H7 (cell line): ENCODE measurements at regions not wholly inside any gene's neighbourhood (a gene's known extent, or its start where the extent isn't known, plus 50 kb on each side); places are given as distances from the start of the nearest gene placed in this dataset.

Source experiments
- DNase-seq: peaks from one replicate; pipeline ENCODE4 v3.0.0; 2012
- H3K27me3 ChIP-seq: 2 replicates; pipeline ENCODE4 v1.6.0; 2011; ENCODE audit warnings: mild to moderate bottlenecking, low read length; ENCODE audit not compliant: control insufficient read depth, insufficient read depth
- H3K36me3 ChIP-seq: replicated peaks from 2 replicates; pipeline ENCODE4 v1.5.1; 2011; ENCODE audit warnings: low read length; ENCODE audit not compliant: control insufficient read depth, insufficient read depth
- H3K4me3 ChIP-seq: 2 replicates; pipeline ENCODE4 v1.5.1; 2011; ENCODE audit warnings: low read depth, mild to moderate bottlenecking, control low read depth, low read length, moderate library complexity; ENCODE audit not compliant: insufficient read depth

DNA sequence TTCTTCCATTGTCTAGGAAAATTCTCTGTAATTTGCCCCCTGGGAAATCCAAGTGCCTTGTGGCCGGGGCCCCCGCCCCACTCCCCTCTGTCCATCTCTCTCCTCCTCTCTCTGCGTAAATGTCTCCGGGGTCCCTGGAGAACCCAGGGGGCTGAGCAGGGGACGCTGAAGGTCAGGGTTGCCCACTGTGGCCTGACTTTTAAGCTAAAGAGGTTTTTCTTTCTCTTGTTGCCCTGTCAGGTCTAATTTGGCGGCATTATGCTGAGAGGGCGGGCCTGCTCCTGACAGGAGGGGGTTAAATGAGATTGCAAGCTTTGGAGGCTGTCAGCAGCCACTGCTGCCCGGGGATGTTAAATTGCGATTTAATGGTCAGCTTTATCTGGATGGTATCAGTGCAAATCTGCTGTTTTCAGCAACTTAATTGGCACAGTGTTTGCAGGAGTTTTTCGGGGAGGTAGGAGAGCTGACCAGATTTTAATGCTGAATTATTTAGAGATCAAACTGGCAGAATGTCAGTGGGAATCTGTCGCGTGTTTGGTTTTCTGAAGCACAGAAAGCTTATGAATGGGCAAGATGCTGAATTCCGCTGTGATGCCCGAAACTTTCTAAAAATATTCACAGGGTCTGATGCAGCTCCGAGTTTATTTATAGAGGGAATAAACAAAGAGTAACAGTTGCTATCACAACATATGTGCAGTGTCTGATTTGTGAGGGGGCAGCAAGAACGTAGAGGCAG lies 93.2 kb upstream of the SOX1 start:
- no peak overlapping the region for H3K4me3 ChIP-seq
- peak; percentile 74 for DNase-seq
- no peaks in the 10 kb centered on the region for H3K36me3 ChIP-seq
- no peaks in the 10 kb centered on the region for H3K27me3 ChIP-seq

DNA sequence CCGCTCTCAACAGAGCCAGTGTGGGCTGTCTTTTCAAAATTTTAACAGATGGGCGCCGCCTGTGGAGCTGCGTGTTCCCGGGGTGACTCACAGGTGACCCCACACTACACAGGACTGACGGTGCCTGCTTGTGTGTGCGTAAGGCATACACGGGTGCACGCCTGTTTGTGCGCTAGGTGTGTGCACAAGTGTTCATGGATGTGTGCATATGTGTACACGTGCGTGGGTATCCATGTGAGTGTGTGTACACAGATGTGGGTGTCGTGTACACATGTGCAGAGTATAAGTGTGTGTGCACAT lies 92.7 kb upstream of the SOX1 start:
- H3K36me3 ChIP-seq = no peaks in the 10 kb centered on the region
- no peak for DNase-seq
- no peak overlapping the region for H3K4me3 ChIP-seq
- H3K27me3 ChIP-seq = no peaks in the 10 kb centered on the region

DNA sequence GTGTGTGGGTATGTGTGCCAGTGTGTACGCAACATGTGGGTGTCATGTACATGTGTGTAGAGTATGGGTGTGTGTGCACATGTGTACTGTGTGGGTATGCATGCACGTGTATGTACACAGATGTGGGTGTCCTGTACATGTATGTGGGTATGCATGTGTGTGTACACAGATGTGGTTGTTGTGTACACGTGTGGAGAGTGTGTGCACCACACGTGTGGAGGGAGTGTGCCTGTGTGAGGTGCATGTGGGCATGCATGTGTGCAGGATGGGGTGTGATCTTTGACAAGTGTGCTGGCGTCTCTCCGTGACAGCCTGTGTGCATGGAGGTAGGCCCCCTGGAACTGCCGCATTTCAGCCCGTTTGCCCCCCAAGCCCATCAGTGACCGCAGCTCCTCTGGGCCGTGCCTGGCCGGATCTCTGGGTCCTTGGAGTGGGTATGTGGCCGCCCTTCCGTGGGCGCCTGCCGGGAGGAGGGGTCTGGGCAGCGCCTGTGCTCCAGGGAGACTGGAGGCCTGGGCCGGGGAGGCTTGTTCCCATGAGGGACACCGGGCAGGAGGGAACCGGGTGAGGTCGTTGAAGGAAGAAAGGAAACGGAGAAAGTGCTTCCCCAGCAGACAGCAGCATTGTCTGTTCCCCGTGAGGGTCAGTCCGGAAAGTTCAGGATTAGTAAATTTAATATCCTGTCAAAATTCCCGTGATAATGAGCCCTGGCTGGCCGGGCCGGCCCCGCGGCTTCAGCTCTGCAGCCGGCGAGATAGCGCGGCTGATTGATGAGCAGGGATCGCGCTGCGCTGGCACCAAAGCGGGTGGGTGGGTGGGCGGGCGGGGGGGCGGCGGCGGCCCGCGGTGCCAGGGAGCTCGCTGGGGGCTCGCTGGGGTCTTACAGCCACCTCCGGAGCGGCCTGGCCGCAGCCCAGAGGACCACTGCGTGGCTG lies 91.1 kb upstream of the SOX1 start:
- Histone ChIP-seq H3K27me3 (no peaks in the 10 kb centered on the region), H3K4me3 (no peak overlapping the region), H3K36me3 (no peaks in the 10 kb centered on the region)
- no peak for DNase-seq

DNA sequence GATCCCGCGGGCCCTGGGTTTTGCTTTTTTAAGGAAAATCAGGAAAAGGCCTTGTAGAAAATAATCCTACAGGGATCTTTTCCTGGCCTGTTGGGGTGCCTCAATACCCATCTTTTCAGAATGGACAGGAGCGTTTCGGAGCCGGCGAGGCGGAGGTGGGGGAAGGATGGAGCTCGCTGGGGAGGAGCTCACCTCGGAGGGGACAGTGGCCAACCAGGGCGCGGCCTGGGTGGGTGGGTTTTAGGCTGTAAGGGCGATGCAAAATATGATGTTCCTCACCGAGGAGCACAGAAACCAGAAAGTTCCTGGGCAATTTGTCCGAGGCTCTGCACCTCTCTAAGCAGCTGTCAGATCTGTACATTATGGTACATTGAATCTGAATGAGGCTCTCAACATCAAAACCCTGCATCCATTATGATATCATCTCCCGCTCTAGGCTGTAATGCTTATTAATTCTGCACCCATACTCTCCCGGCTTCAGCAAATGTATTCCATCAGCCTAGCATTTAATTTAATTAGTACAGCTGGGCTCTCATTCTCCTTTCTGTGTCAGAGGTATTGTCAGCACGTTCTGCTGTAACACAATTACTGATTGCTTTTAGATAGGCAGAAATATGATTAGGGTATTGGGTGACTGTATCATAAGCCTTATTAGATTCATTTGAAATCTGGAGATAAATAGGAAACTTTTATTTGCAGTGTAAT lies 90.3 kb upstream of the SOX1 start:
- no peak overlapping the region for H3K4me3 ChIP-seq
- H3K36me3 ChIP-seq = no peaks in the 10 kb centered on the region
- no peak for DNase-seq
- H3K27me3 ChIP-seq = no peaks in the 10 kb centered on the region

DNA sequence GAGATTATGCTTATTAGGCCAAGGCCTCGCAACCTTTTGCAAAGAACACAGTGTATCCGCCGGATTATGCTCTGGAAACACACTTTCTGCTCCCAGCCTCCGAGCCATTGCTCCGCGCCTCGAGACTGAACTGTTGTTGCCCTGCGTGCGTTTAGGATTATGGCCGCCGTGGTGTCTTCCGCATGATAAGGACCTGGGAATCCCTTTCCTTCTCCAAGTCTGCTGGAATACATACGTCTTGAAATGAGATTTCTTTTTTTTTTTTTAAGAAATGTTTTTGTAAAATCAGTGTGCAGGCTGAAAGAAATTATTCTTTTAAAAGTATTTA lies 89.8 kb upstream of the SOX1 start:
- DNase-seq = no peak
- Histone ChIP-seq H3K36me3 (no peaks in the 10 kb centered on the region), H3K27me3 (no peaks in the 10 kb centered on the region), H3K4me3 (no peak overlapping the region)

DNA sequence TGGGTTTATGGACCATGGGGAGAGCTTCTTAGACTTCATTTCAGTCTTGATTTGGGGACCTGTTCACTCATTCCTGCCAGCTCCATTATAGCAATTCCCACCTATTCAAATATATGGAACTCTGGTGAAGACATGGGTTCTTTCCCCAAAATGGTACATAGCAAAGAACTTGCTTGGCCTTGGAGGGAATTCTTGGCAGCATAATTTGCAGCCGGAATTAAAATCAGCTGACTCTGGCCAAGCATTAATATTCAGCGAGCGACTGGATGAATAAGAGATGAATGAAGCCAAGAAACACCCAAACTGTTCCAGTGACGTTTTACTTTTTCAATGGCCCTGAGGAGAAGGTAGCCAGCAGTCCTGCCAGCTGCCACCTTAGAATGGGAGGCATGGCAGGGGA lies 88.4 kb upstream of the SOX1 start:
- H3K36me3 ChIP-seq = no peaks in the 10 kb centered on the region
- H3K4me3 ChIP-seq = no peak overlapping the region
- DNase-seq = no peak
- no peaks in the 10 kb centered on the region for H3K27me3 ChIP-seq

DNA sequence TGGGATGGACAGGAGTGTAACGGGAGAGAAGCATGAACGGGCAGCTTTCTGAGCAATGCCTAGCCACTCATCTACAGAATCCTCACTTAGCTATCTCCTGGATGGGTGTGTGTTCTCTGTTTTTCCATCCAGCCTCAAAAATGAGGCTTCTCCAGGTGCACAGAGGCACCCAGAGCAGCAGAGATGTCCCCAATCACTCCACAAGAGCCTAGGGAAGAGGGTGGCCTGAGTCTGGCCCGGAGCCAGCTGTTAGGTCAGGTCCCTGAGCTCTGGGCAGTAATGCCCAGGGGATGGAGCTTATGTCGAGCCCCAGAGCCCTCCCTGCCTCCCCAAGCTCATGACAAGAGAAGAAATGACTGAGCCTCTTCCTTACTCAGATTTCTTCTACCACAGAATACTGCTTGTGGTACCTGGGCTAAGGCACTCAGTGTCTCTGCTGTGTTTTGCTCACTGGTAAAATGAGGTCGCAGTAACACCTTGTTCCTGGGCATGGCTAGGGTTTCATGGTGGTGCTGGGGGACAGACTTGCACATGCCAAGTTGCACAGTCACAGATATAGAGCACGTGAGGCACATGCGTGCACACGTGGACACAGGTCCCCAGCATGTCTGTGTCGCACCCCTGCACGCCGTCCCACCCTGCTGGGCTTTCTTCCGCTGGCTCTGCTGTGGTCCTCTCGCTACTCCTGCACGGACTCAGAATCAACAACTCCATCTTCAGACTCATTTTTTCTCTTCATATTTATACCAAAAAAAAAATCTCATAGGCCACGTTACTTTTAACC lies 86.6 kb upstream of the SOX1 start:
- DNase-seq = no peak
- no peaks in the 10 kb centered on the region for H3K36me3 ChIP-seq
- H3K4me3 ChIP-seq = no peak overlapping the region
- no peaks in the 10 kb centered on the region for H3K27me3 ChIP-seq

DNA sequence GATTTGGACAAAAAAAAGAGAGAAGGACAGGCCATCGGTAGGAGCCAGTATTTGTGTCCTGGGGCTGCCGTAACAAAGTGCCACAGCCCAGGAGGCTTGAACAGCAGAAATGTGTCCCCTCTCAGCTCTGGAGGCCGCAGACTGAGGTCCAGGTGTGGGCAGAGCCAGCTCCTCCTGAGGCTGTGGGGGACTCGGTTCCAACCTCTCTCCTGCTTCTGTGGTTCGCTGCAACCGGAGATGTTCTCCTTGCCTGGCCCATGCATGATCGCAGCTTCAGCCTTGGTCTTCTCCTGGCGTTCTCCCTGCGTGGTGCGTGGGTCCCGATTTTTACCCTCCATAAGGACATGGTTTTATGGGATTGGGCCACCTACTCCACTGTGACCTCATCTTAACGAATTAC lies 85.9 kb upstream of the SOX1 start:
- H3K36me3 ChIP-seq = no peaks in the 10 kb centered on the region
- DNase-seq = no peak
- no peak overlapping the region for H3K4me3 ChIP-seq
- no peaks in the 10 kb centered on the region for H3K27me3 ChIP-seq

DNA sequence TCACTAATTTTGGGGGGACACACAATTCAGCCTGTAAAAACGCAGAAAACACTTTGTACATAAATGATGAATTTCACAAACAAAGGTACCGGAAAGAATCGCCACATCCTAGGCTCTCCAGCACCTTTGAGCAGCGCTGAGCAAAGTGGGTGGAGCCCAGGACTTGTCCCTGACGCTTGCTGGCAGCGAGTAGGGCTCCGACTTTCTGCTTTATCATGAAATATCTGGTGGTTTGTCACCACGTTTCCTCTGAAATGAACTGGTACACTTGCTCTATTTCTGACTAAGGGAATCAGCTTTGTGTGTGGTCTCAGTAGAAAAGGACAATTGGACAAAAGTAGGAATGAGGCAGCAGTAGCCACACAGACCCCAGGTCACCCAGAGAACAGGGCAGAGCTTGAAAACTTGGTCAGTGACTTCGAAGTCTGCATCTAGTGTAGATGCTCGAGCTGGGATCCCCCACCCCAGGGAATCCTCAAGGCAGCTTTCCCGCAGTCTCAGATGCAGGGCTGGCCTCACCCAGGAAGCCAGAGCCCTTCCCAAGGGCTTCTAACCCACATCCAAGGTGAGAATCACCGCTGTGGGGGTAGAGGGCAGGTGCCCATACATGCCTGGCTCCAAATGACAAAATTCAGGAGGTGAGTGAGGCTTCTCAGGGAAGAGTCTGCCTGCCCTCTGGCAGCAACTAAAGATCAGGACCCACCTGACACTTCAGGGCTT lies 85.3 kb upstream of the SOX1 start:
- DNase-seq = no peak
- Histone ChIP-seq H3K36me3 (no peaks in the 10 kb centered on the region), H3K27me3 (no peaks in the 10 kb centered on the region), H3K4me3 (no peak overlapping the region)

DNA sequence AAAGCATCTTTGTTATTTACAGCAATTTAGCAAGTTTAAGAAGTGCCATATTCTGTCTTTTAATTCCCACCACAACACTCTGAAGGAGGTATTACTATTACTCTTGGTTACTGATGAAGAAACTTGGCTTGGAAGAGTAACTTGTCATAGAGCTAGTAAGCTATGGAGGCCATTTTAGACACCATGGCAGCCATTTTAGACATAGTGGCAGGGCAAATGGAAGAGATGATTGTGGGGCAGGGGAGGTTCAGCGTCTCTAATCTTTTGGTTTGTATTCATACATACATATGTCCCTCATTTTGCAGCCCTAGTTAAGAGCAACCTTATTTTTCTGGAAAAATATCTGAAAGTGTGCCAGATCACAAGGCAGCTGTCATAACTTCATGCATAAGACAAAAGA lies 82.6 kb upstream of the SOX1 start:
- Histone ChIP-seq H3K36me3 (no peaks in the 10 kb centered on the region), H3K27me3 (no peaks in the 10 kb centered on the region), H3K4me3 (no peak overlapping the region)
- no peak for DNase-seq

DNA sequence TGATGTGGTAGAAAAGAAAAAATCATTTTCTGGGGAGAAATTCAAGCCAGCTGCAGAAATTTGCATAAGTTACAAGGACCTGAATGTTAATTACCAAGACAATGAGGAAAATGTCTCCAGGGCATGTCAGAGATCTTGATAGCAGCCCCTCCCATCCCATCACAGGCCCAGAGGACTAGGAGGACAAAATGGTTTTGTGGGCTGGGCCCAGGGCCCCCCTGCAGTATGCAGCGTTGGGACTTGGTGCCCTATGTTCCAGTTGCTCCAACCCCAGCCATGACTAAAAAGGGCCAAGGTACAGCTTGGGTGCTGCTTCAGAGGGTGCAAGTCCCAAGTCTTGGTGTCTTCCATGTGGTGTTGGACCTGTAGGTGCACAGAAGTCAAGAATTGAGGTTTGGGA lies 76.6 kb upstream of the SOX1 start:
- DNase-seq = no peak
- H3K4me3 ChIP-seq = no peak overlapping the region
- H3K27me3 ChIP-seq = no peaks in the 10 kb centered on the region
- H3K36me3 ChIP-seq = no peaks in the 10 kb centered on the region

DNA sequence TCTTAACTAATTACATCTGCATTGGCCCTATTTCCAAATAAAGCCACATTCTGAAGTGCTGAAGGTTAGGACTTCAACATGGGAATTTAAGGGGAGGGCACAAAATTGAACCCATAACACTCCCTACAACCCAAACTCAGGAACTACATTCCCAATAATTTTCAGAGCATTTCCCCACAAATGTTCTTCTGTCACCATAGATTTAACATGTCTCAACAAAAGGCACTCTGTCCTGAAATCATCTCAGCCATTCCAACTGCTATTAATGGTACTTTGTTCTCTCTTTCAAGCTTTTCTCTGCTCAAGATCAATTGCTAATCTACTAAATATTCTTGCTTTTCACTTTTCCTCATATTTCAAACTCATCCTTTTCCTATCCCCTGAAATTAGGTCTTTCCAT lies 74.0 kb upstream of the SOX1 start:
- Histone ChIP-seq H3K27me3 (no peaks in the 10 kb centered on the region), H3K36me3 (no peaks in the 10 kb centered on the region), H3K4me3 (no peak overlapping the region)
- DNase-seq = no peak

DNA sequence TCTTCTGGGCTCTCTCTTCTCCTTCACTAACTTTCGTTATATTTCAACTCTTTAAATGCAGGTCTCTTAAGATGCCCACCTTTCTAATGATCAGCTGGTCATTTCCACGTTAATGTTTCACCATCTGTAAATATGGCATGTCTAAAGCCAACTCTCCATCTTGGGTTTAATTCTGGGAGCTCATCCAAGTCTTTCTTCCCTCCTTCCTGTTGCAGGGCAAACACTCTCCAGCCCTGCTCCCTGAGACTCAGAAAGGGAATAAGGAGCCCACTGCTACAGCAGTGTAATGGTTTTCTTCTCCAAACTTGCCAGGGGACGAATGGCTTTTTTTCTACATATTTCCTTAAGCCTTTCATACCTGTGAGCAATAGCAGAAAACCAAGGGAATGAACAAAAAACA lies 73.3 kb upstream of the SOX1 start:
- Histone ChIP-seq H3K4me3 (no peak overlapping the region), H3K27me3 (no peaks in the 10 kb centered on the region)
- DNase-seq = no peak

DNA sequence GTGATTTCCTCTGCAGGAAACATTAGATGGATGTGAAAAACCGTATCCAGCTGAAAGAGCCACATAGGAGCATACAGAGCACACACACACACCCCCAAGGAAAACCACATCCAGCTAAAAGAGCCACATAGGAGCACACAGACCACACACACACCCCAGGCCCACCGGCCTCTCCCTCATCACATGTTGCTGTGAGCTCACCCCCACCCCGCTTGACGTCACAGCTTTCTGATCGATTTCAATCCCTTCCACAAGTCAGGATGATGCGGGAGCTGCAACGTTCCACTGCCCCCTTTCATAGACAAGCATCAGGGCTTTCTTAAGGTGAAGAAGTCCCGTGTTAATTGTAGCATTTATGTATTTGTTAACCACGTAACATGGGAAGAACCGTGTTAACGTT lies 72.4 kb upstream of the SOX1 start:
- Histone ChIP-seq H3K36me3 (no peaks in the 10 kb centered on the region), H3K27me3 (no peaks in the 10 kb centered on the region), H3K4me3 (no peak overlapping the region)
- no peak for DNase-seq

More for the DNA sequence above, 73.3 kb upstream of the SOX1 start:
- H3K36me3 ChIP-seq = no peaks in the 10 kb centered on the region
